NCI-H748 (cell line): ENCODE measurements at regions not wholly inside any gene's neighbourhood (a gene's known extent, or its start where the extent isn't known, plus 50 kb on each side); places are given as distances from the start of the nearest gene placed in this dataset.
A peak's percentile ranks its signal among the peaks of the same experiment; 100 is the strongest.

ENCODE experiments used
- DNase-seq: peaks from one replicate; lab custom pipeline; 2025; ENCODE audit not compliant: unreplicated experiment; lab: John Stamatoyannopoulos, UW

DNA sequence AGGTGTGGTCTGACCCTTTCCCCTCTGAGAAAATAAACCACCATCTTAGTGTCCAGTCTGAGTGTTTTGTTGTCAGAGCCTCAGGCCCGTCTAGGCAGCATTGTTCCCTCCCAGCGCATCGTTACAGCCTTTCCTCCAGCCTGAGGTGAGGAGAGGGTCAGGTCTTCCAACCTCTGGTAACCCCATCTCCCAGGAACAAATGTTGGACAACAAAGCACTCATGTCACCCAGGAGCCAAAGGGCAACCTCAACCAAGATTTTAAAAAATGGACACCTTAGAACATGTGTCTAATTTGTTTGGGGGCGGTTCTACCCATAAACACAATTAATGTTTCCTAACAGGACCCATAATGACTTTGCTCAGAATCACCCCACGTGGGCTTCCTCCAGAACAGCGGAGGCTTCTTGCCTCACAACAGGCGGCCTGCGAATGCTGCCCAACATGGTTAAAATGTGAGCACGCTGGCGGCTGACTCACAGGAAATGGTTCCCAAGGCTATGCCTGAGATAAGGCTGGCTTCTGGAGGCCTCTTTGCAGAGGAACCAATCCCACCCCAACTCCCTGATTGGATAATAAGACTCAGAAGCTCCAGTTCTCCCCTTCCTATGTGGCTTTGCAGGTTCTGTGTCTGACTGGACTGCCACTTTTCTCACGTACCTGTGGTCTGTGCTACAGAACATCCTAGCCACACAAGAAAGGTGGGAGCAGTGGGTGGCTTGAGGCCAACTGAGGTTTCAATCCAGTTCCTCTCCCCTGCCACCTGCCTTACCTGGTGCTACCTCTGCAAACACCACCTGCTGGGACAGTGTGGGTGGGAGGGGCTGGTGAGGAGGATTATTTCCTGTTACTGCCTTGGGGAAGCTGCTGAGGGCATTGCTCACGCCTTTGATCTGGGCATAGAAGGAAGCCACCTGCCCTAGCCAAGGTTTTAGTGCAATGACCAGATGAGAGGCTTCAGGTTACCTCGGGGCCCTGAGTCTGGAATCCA, 108.8 kb downstream of the B3GNT2 start:
- peak; percentile 78 for DNase-seq

DNA sequence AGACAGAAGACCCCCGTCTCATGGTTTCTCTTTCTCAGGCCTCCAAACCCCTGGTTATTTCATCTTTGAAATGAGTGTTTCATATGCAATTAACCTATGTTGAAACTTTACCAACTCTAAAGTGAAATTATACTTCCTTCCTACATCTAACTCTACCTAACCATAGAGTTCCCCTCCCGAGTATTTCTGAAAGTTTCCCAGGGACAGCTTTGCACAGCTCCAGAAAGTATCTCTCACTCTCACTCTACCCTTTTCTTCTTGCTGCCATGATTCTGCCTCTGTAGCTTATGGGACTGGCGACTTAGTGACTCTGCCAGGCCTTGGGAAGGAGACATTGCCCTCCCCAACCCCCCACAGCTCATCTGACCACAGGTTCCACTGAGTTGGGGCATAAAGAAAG, 107.9 kb downstream of the B3GNT2 start:
- DNase-seq = no peak

DNA sequence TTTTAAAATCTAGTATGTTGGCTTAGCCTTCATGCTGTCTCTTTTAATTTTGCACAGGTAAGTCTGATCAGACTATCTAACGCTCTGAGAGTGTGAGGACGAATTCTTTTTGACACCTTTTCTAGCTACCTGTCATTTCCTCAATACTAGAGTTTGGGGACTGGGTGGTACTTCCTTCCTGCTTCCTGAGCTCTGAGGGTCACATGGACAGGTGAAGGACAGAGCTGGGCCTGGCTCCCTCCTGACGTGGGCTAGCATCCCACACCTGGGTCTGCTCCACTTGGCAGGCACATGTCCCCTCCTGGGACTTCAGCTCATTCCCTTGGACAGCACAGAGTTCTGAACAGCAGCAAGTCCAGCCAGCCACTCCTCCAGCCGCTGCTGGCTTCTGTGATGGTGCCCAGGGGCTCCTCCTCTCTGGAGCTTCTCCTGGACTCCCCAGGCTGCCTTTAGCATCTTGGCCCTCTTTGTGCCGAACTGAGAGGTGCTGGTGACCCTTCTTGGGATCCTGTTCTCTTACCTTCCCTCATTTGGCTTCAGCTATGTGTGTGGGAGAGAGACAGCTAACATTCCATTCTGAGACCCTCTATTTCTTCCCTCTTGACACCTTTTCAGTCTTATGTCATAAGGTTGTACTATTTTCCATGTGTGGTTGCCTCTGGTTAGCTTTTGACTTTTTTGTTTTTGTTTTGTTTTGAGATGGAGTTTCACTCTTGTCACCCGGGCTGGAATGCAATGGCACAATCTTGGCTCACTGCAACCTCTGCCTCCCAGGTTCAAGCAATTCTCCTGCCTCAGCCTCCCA, 106.9 kb downstream of the B3GNT2 start:
- no peak for DNase-seq

- DNase-seq = no peak
Observed at GRCh38 chr2:62300925-62301324, 105.0 kb downstream of the B3GNT2 start.

DNA sequence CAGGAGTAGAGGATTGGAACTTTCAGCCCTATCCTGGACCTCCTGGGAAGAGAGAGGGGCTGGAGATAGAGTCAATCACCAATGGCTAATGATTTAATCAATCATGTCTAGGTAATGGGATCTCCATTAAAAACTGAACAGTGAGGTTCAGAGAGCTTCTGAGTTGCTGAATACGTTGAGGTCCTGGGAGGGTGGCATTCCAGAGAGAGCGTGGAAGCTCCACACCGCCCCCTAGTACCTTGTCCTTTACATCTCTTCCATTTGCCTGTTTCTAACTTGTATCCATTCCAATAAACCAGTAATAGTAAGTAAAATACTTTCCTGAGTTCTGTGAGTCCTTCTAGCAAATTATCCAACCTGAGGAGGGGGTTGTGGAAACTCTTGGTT, 101.7 kb downstream of the B3GNT2 start:
- DNase-seq = no peak

DNA sequence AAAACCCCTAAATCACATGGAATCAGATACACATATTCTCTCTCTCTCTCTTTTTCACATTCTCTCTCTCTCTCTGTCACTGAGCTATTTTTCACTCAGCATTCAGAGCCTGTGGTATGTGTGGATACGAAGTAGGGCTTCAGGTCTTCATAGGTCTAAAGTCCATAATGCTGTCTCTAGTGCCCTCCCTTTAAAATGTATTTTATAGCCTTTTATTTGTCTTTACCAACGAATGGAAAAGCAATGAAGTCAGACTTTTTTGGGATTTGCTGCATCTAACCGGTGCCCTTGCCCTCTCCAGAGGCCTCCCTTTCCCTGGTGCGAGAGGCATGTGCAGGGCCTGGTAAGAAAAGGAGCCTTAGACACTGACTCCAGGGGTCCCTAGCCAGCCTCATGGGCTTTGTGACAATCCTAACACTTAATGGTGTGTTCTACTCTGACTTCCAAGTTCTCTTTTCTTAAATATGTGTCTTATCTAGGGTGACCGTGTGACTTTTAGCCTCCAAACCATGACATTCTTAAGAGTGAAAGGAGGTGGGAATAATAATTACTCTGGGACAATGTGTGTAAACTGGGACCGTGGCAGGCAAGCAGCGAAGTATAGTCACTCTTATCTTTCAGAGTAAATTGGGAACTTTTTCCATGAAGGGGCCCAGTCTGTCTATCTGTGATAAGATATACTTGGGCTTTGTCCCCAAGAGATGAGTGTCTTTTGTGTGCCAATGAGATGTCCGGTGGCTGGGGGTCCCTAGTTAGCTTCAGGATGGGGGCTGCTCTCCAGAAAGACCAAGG, 101.1 kb downstream of the B3GNT2 start:
- no peak for DNase-seq

DNA sequence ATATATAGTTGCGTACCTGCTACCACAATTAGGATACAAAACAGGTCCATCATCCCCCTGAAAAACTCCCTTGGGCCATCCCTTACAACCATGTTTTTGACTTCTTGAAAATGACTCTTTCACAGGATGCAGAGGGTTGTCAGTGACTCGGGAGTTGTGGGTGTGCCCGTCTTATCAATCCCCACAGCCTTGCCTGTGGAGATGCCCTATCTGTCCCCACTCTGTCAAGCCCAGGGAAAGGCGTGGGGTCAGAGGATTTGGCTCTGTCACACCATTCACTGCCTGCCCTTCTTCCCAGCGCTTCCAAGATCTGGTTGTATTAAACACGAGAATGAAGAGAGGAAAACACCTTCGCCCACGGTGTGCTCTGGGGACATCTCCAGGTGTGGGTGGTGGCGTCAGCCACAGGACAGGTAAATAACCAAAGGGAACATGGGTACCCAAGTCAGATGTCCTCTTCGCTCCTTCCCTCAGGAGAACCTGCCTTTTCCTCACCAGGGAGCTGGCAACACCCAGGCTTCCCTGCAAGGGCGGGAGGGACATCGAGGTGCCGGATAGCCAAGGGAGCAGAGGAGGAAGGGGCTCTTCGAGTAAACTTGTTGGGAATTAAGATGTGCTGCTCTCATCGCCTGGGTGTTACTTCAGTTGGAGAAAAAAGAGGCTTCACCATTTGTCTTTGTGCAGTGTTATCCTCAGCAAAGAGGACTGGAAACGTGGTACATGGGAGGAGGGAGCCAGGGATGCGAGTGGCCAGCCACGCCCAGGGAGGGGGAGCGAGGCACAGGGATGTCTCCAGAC, 100.3 kb downstream of the B3GNT2 start:
- no peak for DNase-seq

DNA sequence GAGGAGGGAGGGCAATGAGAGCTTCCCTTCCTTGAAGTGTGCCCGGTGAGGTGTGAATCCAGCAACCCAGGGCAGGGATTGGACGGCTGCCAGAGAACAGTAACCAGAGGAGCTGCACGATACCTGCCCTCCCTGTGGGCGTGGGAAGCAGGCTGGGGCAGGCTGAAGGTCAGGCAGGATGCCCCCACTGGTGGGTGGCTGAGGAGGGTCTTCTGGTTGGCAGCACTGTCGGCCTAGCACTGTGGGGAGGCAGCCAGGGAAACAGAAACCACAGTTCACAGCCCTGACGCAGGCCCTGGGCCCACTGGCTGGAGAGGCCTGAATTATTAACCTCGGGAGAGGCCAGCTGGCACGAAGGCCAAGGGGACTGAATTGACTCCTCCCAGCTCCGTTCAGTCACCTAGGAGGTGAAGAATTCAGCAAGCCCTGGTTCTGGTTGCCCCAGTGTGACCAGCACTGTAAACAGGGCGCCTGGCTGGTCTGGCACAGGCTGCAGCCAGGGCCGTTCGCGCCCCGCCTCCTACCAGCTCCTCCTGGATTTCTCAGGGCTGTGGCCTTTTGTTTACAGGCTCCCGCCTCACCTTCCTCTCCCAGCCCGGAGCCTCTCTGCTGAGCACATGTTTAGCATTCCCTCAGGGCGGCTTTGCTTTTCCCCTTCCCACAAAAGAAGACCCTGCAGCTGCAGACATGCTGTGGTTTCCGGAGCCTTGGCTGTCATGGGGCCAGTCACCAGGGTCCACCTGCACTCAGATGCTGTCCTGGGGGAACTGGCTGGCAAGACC, 97.8 kb downstream of the B3GNT2 start:
- DNase-seq = peak; percentile 48

DNA sequence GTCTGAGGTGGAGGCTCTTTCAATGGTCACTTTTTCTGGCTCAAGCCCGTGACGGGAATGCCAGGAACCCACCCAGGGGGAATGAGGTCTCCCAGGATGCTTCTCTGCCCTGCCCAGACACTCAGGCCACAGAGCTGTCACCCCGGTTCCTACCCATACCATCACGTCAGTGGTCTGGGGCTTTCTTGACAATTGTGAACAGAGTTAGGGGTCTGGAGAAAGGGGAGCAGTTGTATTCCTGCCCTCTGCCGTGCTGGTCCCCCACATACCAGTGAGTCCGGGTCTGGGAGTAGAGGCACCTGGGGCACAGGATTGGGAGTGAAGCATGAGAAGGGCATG, 97.2 kb downstream of the B3GNT2 start:
- no peak for DNase-seq

DNA sequence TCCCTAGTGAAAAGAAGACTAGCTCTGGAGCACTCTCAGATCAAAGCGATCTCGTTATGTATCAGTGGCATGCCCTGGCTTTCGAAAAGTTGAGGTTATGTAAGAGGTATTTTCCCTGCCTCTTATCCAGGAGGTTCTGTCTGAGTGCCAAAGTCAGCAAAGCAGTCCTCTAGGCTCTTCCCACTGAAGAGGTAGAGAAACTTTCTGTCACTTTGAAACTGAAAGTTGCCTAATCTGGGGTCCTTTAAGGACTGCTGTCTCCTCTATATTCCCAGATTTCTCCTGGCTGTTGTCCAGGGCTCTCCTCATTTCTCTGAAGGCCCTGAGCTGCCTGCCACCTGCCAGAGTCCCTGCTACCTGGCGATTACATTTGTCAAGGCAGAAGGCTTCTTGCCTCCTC, 96.3 kb downstream of the B3GNT2 start:
- no peak for DNase-seq

DNA sequence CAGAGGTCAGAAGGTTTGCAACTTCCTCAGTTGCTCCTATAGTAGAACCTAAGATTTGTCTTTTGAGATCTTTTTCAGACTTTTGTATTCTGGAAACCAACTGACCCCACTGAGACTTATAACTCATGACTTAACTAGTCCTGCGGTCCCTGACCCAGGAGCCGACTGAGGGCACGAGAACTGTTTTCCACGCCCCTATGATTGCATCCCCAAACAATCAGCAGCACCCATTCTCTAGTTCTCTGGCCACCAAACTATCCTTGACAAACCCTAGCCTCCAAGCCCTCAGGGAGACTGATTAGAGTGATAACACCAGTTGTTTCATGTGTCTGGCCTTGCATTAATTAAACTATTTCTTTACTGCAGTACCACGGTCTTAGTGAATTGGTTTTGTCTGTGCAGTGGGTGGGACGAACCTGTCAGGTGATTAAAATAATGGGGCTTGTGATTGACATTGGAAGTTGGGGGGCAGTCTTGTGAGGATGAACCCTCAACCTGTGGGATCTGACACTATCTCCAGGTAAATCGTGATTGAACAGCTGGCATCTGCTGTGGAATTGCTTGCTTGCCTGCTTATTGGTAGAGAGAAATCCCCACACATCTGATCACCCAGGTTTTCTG, 95.7 kb downstream of the B3GNT2 start:
- DNase-seq = no peak

- DNase-seq = no peak
Observed at GRCh38 chr2:62291052-62291451, 95.1 kb downstream of the B3GNT2 start.

GRCh38 chr2:62287899-62288880, 92.3 kb downstream of the B3GNT2 start:
- DNase-seq = peak; percentile 96

DNA sequence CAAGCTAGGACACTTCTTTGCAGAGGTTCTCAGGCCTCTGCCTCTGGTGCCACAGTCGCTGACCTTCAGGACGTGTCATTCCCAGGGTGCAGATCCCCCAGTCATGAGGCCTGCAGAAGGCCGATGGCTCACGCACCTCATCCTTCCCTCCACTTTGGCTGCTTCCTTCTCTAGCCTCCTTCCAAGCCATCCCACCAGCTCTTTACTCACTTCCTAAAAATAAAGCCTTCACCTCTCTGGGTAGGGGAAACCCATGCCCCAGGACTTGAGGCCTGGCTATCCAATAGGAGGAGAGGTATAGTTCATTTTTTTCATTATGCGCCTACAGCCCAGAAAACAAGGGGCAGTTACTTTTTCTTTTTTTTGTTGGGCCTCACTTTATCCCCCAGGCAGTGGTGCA, 91.4 kb downstream of the B3GNT2 start:
- DNase-seq = no peak

DNA sequence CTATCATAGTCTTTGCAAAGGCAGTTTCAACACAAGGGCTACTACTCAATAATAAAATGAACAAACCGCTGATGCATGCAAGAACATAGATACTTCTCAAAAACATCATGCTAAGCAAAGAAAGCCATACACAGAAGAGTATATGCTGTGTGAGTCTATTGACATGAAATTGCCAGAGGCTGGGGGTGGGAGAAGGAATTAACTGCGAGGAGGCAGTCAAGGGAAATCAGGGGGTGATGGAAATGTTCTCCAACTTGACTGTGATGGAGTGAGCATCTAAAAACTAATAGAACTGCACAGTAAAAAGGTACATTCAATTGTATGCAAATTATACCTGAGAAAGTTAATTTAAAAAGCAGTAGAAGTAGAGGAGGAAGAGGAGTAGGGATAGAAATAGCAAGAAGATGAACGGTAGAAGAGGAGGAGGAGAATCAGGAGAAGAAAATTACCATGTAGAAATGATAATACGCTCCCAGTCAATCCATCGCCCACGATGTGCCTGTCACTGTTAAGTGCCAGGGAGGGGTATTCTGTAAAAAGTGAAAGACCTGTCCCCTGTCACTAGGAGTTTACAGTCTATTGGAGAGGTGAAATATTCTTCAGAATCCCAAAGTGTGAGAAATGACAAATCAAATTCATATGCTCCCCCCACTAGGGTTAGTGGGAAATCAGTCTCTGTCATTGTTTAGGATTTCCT, 90.3 kb downstream of the B3GNT2 start:
- no peak for DNase-seq

- no peak for DNase-seq
Observed at GRCh38 chr2:62284980-62285379, 89.1 kb downstream of the B3GNT2 start.

GRCh38 chr2:62284471-62284870, 88.6 kb downstream of the B3GNT2 start:
- DNase-seq = no peak

GRCh38 chr2:62283147-62283546, 87.2 kb downstream of the B3GNT2 start:
- DNase-seq = no peak
